Bronchial epithelial cell (primary cell): ENCODE measurements at regions not wholly inside any gene's neighbourhood (a gene's known extent, or its start where the extent isn't known, plus 50 kb on each side); places are given as distances from the start of the nearest gene placed in this dataset.

Experiments
- DNase-seq: peaks from one replicate; pipeline ENCODE4 v3.0.0-alpha.2; 2010; ENCODE audit warnings: low read depth
- FAIRE-seq: peaks from 2 replicates; lab custom pipeline; 2011; peaks lifted over from hg19 to GRCh38; lab: Jason Lieb, UNC
- H3K27me3 ChIP-seq: 2 replicates; pipeline ENCODE4 v1.5.1; 2011; ENCODE audit warnings: low read length; ENCODE audit not compliant: control insufficient read depth, insufficient read depth
- H3K36me3 ChIP-seq: 2 replicates; pipeline ENCODE4 v1.5.1; 2011; ENCODE audit warnings: low read length; ENCODE audit not compliant: control insufficient read depth, insufficient read depth
- H3K4me3 ChIP-seq: 2 replicates; pipeline ENCODE4 v1.5.1; 2011; ENCODE audit warnings: mild to moderate bottlenecking, low read depth, low read length, control low read depth
- TF ChIP-seq, protein P1 (sequence below): IDR thresholded peaks from 2 replicates; pipeline ENCODE4 v1.5.1; 2011; ENCODE audit warnings: mild to moderate bottlenecking, moderate library complexity, low read length, control low read depth, inconsistent platforms; ENCODE audit not compliant: insufficient read depth, severe bottlenecking

GRCh38 chr1:56377431-56377830 is 201.9 kb downstream of the PLPP3 start:
- TF ChIP-seq, protein P1, sequence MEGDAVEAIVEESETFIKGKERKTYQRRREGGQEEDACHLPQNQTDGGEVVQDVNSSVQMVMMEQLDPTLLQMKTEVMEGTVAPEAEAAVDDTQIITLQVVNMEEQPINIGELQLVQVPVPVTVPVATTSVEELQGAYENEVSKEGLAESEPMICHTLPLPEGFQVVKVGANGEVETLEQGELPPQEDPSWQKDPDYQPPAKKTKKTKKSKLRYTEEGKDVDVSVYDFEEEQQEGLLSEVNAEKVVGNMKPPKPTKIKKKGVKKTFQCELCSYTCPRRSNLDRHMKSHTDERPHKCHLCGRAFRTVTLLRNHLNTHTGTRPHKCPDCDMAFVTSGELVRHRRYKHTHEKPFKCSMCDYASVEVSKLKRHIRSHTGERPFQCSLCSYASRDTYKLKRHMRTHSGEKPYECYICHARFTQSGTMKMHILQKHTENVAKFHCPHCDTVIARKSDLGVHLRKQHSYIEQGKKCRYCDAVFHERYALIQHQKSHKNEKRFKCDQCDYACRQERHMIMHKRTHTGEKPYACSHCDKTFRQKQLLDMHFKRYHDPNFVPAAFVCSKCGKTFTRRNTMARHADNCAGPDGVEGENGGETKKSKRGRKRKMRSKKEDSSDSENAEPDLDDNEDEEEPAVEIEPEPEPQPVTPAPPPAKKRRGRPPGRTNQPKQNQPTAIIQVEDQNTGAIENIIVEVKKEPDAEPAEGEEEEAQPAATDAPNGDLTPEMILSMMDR = no peak
- FAIRE-seq = no peak
- H3K4me3 ChIP-seq = no peak overlapping the region
- no peaks in the 10 kb centered on the region for H3K36me3 ChIP-seq
- DNase-seq = no peak
- no peaks in the 10 kb centered on the region for H3K27me3 ChIP-seq

DNA sequence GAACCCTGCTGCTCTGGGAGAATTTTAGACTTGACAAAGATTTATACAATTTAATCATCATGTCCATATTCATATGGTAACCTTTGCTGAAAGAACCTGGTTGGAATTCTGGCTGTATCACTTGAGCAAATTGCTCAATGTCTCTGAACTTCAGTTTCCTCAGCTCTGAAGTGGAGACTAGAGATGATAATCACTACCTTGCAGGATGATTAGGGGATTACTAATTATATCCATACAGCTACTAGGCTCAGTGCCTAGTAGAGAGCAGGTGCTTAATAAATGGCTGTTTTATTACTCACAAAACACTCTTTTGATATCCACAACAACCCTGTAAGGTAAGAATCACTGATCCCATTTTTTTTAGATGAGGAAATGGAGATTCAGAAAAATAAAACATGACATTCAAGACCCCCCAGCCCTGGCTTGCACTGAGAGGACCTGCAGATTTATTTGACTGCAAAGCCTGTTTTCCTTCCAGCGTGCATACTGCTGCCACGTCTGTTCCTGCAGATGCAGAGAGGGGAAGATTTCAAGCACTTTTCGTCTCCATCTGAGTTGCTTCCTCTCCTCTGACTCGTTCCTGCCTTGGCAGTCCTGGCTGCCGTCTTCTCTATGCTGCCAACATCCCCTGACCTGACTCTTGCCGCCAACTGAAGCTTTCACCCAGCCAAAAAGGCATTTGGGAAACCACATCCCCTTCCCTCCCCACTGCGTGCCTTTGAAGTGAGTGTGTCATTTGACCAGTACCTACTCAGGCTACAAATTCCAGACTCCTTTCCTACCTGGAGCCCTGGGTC is 203.0 kb downstream of the PLPP3 start:
- FAIRE-seq (no peak), DNase-seq (peak; percentile 75)
- H3K36me3 ChIP-seq = no peaks in the 10 kb centered on the region
- TF ChIP-seq, protein P1 = no peak
- H3K27me3 ChIP-seq = no peaks in the 10 kb centered on the region
- no peak overlapping the region for H3K4me3 ChIP-seq

- FAIRE-seq = no peak
- DNase-seq = peak; percentile 45
- no peak overlapping the region for H3K4me3 ChIP-seq
- H3K36me3 ChIP-seq = no peaks in the 10 kb centered on the region
- H3K27me3 ChIP-seq = no peaks in the 10 kb centered on the region
- TF ChIP-seq, protein P1 = no peak
Observed at GRCh38 chr1:56375326-56375804, 204.0 kb downstream of the PLPP3 start.

DNA sequence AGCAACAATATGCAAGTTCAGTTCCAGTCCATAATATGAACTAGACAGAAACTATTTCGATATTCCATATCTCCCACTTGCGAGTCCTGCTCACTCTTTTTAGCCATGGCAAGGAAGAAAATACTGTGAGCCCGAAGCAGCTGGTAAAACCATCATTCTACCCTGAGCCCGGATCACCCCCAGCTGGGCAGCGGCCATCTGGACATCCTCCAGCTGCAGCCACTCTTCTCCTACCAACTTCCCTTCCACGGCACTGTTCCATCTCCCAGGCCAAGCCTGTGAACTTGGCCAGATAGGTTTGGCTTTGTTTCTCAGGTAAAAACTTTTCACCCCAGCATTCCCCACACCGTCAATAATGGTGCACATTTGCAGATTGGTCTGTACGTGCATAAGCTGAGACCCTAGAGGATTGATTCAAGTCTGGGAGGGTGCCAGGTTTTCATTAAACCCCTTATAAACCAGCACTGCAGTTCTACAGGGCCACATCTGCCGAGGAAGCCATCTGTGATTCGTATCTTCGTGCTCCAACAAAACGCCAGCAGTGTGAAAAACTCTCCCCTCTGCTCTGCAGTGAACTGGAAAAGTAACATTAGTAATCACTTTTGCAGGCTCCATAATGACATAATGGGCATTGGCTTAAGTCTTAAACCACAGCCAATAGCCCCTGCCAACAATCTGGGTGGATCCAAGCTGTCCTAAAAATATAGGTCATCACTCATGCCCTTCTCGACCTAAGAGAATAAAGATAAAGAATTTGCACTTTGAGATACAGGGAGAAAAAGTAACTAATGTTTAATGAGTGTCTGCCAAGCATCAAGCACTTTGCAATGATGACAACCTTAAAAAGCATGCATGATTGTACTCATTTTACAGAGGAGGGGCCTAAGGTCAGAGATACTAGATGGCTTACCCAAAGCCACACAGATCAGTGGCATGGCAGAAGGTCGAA is 205.1 kb downstream of the PLPP3 start:
- TF ChIP-seq, protein P1 = no peak
- Histone ChIP-seq H3K27me3 (no peaks in the 10 kb centered on the region), H3K4me3 (no peak overlapping the region), H3K36me3 (no peaks in the 10 kb centered on the region)
- no peak for DNase-seq
- FAIRE-seq = peak; percentile 18

- TF ChIP-seq, protein P1 = no peak
- no peaks in the 10 kb centered on the region for H3K36me3 ChIP-seq
- DNase-seq (no peak), FAIRE-seq (no peak)
- H3K27me3 ChIP-seq = no peaks in the 10 kb centered on the region
- H3K4me3 ChIP-seq = no peak overlapping the region
Observed at GRCh38 chr1:56370513-56370912, 208.8 kb downstream of the PLPP3 start.
